ENCODE measurements at regions not wholly inside any gene's neighbourhood (a gene's known extent, or its start where the extent isn't known, plus 50 kb on each side); places are given as distances from the start of the nearest gene placed in this dataset.
"Not testable (repeated sequence)": the region's sequence is repeated elsewhere in the genome, so short reads cannot be mapped to it uniquely, and the experiment has no call there.

- CTCF ChIA-PET = interaction anchor here (1.2 kb wide), 1 partner anchor 107 kb away, joined by 4 read pairs; no protein-coding TSS in a partner anchor
- TF ChIP-seq, protein P1, sequence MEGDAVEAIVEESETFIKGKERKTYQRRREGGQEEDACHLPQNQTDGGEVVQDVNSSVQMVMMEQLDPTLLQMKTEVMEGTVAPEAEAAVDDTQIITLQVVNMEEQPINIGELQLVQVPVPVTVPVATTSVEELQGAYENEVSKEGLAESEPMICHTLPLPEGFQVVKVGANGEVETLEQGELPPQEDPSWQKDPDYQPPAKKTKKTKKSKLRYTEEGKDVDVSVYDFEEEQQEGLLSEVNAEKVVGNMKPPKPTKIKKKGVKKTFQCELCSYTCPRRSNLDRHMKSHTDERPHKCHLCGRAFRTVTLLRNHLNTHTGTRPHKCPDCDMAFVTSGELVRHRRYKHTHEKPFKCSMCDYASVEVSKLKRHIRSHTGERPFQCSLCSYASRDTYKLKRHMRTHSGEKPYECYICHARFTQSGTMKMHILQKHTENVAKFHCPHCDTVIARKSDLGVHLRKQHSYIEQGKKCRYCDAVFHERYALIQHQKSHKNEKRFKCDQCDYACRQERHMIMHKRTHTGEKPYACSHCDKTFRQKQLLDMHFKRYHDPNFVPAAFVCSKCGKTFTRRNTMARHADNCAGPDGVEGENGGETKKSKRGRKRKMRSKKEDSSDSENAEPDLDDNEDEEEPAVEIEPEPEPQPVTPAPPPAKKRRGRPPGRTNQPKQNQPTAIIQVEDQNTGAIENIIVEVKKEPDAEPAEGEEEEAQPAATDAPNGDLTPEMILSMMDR (IDR thresholded peaks at IDR 0.05) = no peak
- POLR2A ChIA-PET = no interaction called here
- Mint-ChIP-seq H3K36me3 (ENCODE audit: low read depth) (no peaks in the 10 kb centered on the region), H3K27me3 (peaks cover 23% of the 10 kb centered on the region), H3K4me3 (no peak overlapping the region), H3K27ac (no peak overlapping the region), H3K4me1 (ENCODE audit: low read depth) (no peaks in the 10 kb centered on the region), H3K9me3 (no peaks in the 10 kb centered on the region)
- intact Hi-C loops (cut with DNase I, micrococcal nuclease) = loop anchor here in 1 of 2 experiments (5.0 kb wide), 1 partner anchor 55 kb away; no protein-coding TSS in a partner anchor
- no peaks in the 10 kb centered on the region for H3K36me3 ChIP-seq (ENCODE audit: insufficient read depth, low read length)
- H3K9me3 ChIP-seq (ENCODE audit: control insufficient read depth in 1 of 2, insufficient read depth in 1 of 2, low read length in 2 of 2) = peaks cover 0 to 5% of the 10 kb centered on the region in 2 experiments
- ATAC-seq (ENCODE audit: poor library complexity) (no peak), DNase-seq (no peak)
- peaks cover 0 to 2% of the 10 kb centered on the region in 2 experiments for H3K27me3 ChIP-seq (ENCODE audit: control insufficient read depth in 1 of 2, insufficient read depth in 2 of 2, low read length in 2 of 2)
- H3K27ac ChIP-seq (ENCODE audit: low read depth in 1 of 2, low read length in 2 of 2) = no peak overlapping the region
- H3K4me1 ChIP-seq (ENCODE audit: insufficient read depth, low read length) = no peaks in the 10 kb centered on the region
- no peak overlapping the region for H3K4me3 ChIP-seq (ENCODE audit: low read length)
Measured at GRCh38 chr7:155237730-155238129, 59.9 kb upstream of the INSIG1 start.

GRCh38 chr7:155239431-155240087, 58.1 kb upstream of the INSIG1 start:
- H3K36me3 Mint-ChIP-seq (ENCODE audit: low read depth); H3K27ac Mint-ChIP-seq; H3K27me3 ChIP-seq (ENCODE audit: control insufficient read depth in 1 of 2, insufficient read depth in 2 of 2, low read length in 2 of 2); CTCF ChIA-PET; H3K9me3 Mint-ChIP-seq; POLR2A ChIA-PET; H3K4me3 ChIP-seq (ENCODE audit: low read length); DNase-seq; H3K36me3 ChIP-seq (ENCODE audit: insufficient read depth, low read length); H3K27ac ChIP-seq (ENCODE audit: low read depth in 1 of 2, low read length in 2 of 2); H3K4me1 ChIP-seq (ENCODE audit: insufficient read depth, low read length); H3K9me3 ChIP-seq (ENCODE audit: control insufficient read depth in 1 of 2, insufficient read depth in 1 of 2, low read length in 2 of 2); ATAC-seq (ENCODE audit: poor library complexity); H3K4me3 Mint-ChIP-seq; H3K4me1 Mint-ChIP-seq (ENCODE audit: low read depth): not testable (repeated sequence)
- H3K27me3 Mint-ChIP-seq = peaks cover 23% of the 10 kb centered on the region
- intact Hi-C loops (cut with DNase I, micrococcal nuclease) = loop anchor here in 1 of 2 experiments (5.0 kb wide), 1 partner anchor 53 kb away; no protein-coding TSS in a partner anchor

DNA sequence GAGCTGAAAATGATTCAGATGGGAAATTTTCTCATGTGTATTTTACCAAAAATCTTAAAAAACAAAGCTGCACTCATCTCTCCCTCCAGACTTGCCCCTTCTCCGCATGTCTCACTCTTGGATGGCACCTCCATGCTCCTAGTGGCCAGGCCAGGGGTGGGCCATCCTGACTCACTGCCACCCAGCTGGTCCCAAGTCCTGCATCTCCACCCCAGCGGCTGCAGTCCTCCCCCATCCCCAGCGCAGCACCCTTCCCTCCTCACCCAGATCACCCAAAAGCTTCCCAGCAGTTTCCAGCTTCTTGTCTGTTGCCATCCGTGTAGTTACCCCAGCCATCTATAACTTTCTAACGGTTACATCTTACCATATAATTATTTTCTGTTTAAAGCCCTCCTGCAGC, 53.0 kb upstream of the INSIG1 start:
- DNase-seq = no peak
- CTCF ChIA-PET = interaction anchor here (1.0 kb wide), 1 partner anchor 100 kb away, joined by 3 read pairs; no protein-coding TSS in a partner anchor
- ATAC-seq (ENCODE audit: poor library complexity) = no peak
- no peaks in the 10 kb centered on the region for H3K36me3 ChIP-seq (ENCODE audit: insufficient read depth, low read length)
- no peak overlapping the region for H3K4me3 ChIP-seq (ENCODE audit: low read length)
- Mint-ChIP-seq H3K36me3 (ENCODE audit: low read depth) (no peaks in the 10 kb centered on the region), H3K27ac (no peak overlapping the region), H3K27me3 (peaks cover 9% of the 10 kb centered on the region), H3K4me1 (ENCODE audit: low read depth) (no peaks in the 10 kb centered on the region), H3K9me3 (no peaks in the 10 kb centered on the region), H3K4me3 (no peak overlapping the region)
- H3K27me3 ChIP-seq (ENCODE audit: control insufficient read depth in 1 of 2, insufficient read depth in 2 of 2, low read length in 2 of 2) = no peaks in the 10 kb centered on the region
- no peaks in the 10 kb centered on the region for H3K4me1 ChIP-seq (ENCODE audit: insufficient read depth, low read length)
- H3K9me3 ChIP-seq (ENCODE audit: control insufficient read depth in 1 of 2, insufficient read depth in 1 of 2, low read length in 2 of 2) = peaks cover 0 to 11% of the 10 kb centered on the region in 2 experiments
- intact Hi-C loops (cut with DNase I, micrococcal nuclease) = no loop called here
- POLR2A ChIA-PET = no interaction called here
- no peak overlapping the region for H3K27ac ChIP-seq (ENCODE audit: low read depth in 1 of 2, low read length in 2 of 2)
- TF ChIP-seq, protein P1 (IDR thresholded peaks at IDR 0.05) = no peak
